Globus pallidus (tissue), 1 donor: ENCODE measurements at regions not wholly inside any gene's neighbourhood (a gene's known extent, or its start where the extent isn't known, plus 50 kb on each side); places are given as distances from the start of the nearest gene placed in this dataset.
A peak's percentile ranks its signal among the peaks of the same experiment; 100 is the strongest.

Experiments used
- DNase-seq: peaks from one replicate; pipeline ENCODE4 v3.0.0-alpha.2; 2015; ENCODE audit warnings: low spot score

DNA sequence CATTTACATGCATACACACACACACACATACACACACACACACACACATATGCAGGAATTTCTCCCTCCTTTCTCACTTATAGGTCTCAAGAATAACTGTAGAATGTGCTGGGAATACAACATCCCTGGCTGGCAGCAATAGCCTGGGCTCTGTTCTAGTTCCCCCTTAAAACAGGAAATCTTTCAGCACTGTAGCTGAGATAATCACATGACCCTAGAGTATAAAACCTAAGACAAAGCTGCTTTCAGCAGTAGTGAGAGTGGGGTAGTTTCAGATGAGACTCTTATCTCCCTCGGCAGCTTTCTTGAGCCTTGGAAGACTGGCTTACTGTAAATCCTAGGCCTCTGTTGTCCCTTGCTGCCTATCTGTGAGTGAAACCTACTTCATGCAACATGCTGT is 137.4 kb upstream of the AKR1E2 start:
- DNase-seq: peak; percentile 48

DNA sequence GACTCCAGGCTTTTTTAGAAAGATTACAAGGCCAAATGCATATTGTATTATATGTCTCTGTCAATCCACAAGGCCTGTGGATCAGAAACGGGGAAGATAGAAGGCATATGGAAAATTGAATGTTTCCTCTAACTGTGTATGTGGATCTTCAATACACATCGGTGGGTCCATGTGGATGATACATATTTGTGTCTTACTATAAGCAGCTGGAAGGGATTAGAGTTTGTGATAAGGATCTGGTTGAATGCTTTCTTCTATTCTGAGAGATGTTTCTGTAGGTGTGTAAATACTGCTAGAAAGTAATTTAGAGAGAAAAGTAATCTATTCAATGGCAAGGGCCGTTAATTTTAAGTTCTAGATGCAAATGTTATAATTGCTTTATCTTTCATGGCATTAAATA is 137.8 kb upstream of the AKR1E2 start:
- no peak for DNase-seq

- DNase-seq: no peak
Measured at GRCh38 chr10:4687397-4687796, 138.6 kb upstream of the AKR1E2 start.

GRCh38 chr10:4686644-4686996 is 139.4 kb upstream of the AKR1E2 start:
- DNase-seq: no peak

DNA sequence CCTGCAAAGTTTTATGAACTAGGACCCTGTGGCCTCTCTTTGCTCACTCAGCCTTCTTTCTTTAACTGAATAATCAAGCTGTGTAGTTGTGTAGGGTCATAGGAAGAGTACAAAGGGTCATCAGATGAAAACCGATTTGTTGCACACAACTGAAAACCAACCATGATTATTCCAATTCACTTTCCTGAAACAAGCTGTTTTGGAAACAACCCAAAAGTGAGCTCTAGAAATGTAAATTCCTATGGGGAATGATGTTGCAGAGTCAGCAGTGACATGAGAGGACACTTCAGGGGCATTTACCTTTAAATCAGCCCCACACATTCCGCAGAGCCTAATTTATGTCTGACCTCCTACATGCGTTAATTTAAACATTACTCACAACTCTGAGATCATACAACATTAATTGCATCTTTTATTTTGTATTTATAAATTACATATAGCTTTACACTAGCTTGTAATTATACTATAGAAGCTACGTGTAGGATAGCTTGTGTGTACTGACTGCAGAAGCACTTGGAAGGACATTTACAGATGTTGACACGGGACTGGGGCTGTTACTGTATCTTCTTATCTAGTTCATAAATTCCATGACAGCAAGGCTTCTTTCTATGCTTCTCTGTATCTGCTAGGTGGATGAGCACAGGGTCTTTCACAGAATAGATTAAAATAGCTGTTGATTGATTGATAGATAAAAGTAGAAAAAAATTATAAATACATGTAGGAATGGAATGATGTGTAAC is 139.9 kb upstream of the AKR1E2 start:
- DNase-seq: no peak

DNA sequence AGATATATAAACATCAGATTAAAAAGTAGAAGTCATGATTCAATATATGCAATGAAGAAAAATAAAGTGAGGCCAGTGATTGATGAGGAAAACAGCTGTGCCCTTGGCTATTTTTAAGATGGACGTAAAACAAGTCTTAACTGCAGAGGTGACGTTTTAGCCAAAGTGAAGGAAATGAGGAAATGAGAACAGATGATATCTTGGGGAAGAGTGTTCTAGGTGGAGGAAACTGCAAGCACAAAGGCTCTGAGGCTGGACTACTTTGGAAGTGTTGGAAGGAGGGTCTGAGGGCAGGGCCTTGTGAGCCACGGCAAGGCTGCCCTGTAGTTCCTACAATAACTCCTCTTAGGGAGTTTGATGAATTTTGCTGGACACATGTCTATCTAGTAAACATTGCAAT is 140.5 kb upstream of the AKR1E2 start:
- no peak for DNase-seq

DNA sequence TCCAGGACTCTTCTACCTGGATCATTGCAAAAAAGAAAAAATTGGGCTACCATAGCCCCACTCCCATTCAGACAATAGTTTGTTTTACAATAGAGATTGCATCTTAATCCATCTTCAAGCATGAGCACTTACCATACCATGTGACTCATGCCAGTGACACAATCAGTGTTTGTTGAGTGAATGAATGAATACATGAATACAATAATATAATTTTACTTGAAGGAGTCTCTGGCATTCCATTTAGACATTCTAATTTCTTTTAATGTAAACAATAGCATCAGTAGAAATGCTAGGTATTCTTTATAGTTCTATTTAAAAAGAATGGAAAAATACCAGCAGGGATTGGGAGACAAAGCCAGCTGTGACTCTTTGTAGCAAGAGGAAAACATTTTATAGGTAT is 141.6 kb upstream of the AKR1E2 start:
- DNase-seq: no peak

- no peak for DNase-seq
Measured at GRCh38 chr10:4683838-4684237, 142.2 kb upstream of the AKR1E2 start.

DNA sequence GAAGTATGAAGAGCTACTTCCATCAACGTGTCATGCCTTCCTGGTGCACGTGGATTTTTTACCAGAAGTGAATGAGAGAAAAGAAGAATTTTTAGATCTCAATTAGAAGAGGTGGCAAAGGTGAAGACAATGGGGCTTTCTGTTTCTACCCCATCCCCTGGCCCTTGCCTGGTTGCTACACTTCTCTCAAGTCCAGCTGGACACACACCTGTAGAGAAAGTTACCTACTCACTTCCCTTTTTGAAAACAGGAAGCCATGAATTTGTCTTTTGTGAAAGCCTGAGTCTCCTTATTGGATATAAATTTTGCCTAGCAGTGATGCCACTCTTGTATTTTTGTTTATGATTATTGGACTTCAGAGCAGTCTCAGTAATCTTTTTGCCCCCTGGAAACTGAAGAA is 142.9 kb upstream of the AKR1E2 start:
- DNase-seq: no peak

- DNase-seq: no peak
Measured at GRCh38 chr10:4678951-4679671, 146.9 kb upstream of the AKR1E2 start.

GRCh38 chr10:4678023-4678950 is 147.7 kb upstream of the AKR1E2 start:
- no peak for DNase-seq

GRCh38 chr10:4677296-4678021 is 148.5 kb upstream of the AKR1E2 start:
- DNase-seq: no peak

DNA sequence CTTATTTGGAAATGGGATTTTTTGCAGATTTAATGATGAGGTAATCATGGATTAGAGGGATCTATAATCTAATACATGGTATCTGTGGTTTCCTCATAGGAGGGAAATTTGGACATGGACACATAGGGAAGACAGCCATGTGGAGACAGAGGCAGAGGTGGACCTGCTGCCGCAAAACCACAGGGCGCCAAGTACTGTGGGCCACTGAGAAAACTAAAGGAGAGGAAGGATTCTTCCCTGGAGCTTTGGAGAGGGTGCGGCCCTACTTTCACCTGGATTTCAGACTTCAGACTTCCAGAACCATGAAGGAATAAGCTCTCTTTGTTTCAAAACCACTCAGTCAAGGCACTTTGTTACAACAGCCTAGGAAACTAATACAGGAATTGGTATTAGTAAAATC is 149.4 kb upstream of the AKR1E2 start:
- no peak for DNase-seq

GRCh38 chr10:4675808-4676207 is 150.2 kb upstream of the AKR1E2 start:
- no peak for DNase-seq

GRCh38 chr10:4673279-4674040 is 152.5 kb upstream of the AKR1E2 start:
- no peak for DNase-seq

GRCh38 chr10:4672201-4672600 is 153.8 kb upstream of the AKR1E2 start:
- no peak for DNase-seq

DNA sequence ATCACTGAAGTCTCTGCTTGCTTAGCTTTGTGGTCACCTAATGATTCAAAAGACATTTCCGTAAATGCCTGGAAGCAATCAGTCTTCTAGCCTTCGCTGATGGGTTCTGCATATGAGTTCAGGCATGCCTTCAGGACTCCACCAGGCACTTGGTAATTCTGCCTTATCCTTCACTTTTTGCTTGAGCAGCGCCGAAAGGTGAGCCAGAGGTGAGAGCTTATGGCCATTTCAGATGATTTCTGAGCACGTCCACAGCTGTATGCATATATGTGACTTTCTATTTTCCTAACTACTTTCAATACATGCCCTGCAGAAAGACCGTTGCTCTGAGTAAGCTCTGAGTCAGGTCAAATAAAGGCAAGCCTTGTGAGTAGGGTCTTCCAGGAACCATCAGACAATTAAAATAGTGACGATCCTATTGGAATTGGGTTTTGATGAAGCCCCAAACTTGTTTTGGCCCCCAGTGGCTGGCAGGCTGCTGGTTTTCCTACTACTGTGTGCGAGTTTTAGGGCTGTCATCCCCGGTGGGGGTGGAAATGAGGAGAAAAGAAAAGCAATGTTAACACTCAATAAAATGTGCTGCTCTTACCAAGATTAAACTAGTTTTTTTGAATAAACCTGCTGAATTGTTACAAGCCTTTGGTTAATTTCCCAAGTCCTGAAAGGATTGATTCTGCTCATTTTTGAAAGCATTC is 154.4 kb upstream of the AKR1E2 start:
- no peak for DNase-seq

DNA sequence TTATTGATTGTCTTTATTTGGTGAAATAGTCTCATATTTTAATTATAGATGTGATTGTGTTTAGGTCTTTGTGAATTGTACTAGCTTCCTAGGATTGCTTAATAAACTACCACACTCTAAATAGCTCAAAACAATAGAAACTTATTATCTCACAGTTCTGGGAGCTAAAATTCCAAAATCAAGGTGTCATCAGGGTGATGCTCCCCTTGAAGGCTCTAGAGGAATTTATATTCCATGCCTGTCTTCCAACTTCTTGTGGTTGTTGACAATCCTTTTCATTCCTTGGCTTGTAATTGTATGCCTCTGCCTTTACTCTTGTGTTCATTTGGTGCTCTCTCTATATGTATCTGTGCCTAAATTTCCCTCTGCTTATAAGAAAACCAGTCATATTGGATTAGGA is 155.3 kb upstream of the AKR1E2 start:
- no peak for DNase-seq

GRCh38 chr10:4669585-4669984 is 156.4 kb upstream of the AKR1E2 start:
- no peak for DNase-seq

- no peak for DNase-seq
Measured at GRCh38 chr10:4663162-4663992, 162.6 kb upstream of the AKR1E2 start.
